ENCODE measurements at regions not wholly inside any gene's neighbourhood (a gene's known extent, or its start where the extent isn't known, plus 50 kb on each side); places are given as distances from the start of the nearest gene placed in this dataset.

DNA sequence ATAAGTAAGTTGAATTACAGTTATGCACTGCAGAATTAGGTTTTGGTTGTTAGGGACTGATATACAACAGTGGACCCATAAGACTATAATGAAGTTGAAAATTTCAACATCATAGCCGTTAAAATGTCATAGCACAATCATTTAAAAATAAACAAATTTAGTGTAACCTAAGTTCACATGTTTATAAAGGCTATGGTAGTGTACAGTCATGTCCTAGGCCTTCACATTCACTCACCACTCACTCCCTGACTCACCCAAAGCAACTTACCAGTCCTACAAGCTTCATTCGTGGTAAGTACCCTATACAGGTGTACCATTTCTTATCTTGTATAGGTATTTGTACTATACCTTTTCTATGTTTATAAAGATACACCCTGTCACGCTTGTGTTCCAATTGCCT is 113.7 kb downstream of the RAB11FIP2 start:
- Histone ChIP-seq H3K4me3 (no peak overlapping the region), H3K4me1 (no peaks in the 10 kb centered on the region), H3K36me3 (no peaks in the 10 kb centered on the region), H3K27ac (no peak overlapping the region), H3K27me3 (no peaks in the 10 kb centered on the region), H3K9me3 (no peaks in the 10 kb centered on the region)
- intact Hi-C loops (cut with DNase I; ENCODE audit: low total_unique reads) (no loop called here), in situ Hi-C loops (cut with MboI; ENCODE audit: low sequenced_read_pairs in 4 of 4) (no loop called here)
- TF ChIP-seq POLR2A (IDR thresholded peaks at IDR 0.05), result no peak
- TF ChIP-seq, protein P1, sequence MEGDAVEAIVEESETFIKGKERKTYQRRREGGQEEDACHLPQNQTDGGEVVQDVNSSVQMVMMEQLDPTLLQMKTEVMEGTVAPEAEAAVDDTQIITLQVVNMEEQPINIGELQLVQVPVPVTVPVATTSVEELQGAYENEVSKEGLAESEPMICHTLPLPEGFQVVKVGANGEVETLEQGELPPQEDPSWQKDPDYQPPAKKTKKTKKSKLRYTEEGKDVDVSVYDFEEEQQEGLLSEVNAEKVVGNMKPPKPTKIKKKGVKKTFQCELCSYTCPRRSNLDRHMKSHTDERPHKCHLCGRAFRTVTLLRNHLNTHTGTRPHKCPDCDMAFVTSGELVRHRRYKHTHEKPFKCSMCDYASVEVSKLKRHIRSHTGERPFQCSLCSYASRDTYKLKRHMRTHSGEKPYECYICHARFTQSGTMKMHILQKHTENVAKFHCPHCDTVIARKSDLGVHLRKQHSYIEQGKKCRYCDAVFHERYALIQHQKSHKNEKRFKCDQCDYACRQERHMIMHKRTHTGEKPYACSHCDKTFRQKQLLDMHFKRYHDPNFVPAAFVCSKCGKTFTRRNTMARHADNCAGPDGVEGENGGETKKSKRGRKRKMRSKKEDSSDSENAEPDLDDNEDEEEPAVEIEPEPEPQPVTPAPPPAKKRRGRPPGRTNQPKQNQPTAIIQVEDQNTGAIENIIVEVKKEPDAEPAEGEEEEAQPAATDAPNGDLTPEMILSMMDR (IDR thresholded peaks at IDR 0.05 in 4 of 5, conservative IDR thresholded peaks at IDR 0.05 in 1 of 5), result no peak
- no peak for DNase-seq
- ATAC-seq, result no peak

DNA sequence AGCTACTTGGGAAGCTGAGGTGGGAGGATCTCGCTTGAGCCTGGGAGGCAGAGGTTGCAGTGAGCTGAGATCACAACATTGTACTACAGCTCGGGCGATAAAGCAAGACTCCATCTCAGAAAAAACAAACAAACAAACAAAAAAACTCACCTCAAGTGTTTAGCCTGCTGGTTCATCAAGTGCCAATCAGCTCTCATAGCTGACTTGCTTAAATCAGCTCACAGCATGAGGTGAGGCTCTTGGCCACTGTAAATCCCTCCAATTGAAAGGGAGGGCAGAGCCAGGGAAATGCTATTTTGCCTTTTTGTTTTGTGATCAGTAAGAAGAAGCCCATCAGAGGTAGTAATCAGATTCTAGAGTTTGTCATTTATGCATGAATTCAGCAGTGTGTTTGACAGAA is 112.3 kb downstream of the RAB11FIP2 start:
- in situ Hi-C loops (cut with MboI; ENCODE audit: low sequenced_read_pairs in 4 of 4), result no loop called here
- DNase-seq, result no peak
- intact Hi-C loops (cut with DNase I; ENCODE audit: low total_unique reads), result no loop called here
- Histone ChIP-seq H3K4me1 (no peaks in the 10 kb centered on the region), H3K27ac (no peak overlapping the region), H3K27me3 (no peaks in the 10 kb centered on the region), H3K36me3 (no peaks in the 10 kb centered on the region), H3K4me3 (no peak overlapping the region), H3K9me3 (no peaks in the 10 kb centered on the region)
- TF ChIP-seq, protein P1 (IDR thresholded peaks at IDR 0.05 in 4 of 5, conservative IDR thresholded peaks at IDR 0.05 in 1 of 5), result no peak
- TF ChIP-seq POLR2A (IDR thresholded peaks at IDR 0.05), result no peak
- no peak for ATAC-seq

DNA sequence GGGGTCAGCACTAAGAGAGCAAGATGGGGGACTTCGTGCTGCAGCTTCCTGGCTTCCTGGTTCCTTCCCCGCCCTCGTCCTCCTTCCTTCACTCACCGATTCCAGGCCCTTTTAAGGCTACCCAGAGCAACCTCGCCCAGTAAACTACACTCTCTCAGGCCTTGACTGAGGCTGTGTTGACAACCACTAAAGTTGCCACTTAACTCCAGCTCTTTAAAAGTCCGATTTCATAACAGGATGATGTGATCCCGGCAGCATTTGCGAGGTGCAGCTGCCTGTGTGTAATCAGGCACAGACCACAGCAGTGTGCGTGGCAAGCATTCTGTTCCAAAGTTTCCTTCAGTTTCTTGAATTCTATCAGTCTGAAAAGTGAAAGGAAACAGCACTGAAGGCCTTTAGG is 110.6 kb downstream of the RAB11FIP2 start:
- peak overlapping the region in 3 of 4 donors; percentile 37 to 54 (median 44) for H3K27ac ChIP-seq
- in situ Hi-C loops (cut with MboI; ENCODE audit: low sequenced_read_pairs in 4 of 4), result no loop called here
- peak; percentile 60 to 66 for ATAC-seq

DNA sequence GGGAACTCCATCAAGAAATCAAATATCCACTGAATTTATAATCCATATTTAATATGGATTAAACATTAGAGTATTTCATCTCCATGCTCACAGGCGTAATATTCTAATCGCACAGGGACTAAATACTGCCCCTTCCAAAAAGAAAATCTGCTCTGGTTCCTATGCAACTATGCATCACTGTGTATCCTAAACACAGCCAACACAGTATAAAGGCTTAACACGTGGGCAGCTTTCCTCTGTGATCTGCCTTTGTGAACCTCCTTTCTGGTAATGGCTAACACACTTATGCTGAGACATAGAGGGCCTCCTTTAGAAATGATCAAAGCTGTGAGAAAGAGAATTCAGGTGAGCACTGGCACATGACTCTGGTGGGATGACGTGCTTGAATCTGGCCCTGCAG is 110.2 kb downstream of the RAB11FIP2 start:
- ATAC-seq, result no peak
- no peak for DNase-seq
- TF ChIP-seq POLR2A (IDR thresholded peaks at IDR 0.05), result no peak
- TF ChIP-seq, protein P1 (IDR thresholded peaks at IDR 0.05 in 4 of 5, conservative IDR thresholded peaks at IDR 0.05 in 1 of 5), result no peak
- Histone ChIP-seq H3K36me3 (no peaks in the 10 kb centered on the region), H3K27me3 (no peaks in the 10 kb centered on the region), H3K4me3 (no peak overlapping the region), H3K27ac (peak overlapping the region in 3 of 4 donors; percentile 37 to 54 (median 44)), H3K9me3 (no peaks in the 10 kb centered on the region), H3K4me1 (no peaks in the 10 kb centered on the region)
- in situ Hi-C loops (cut with MboI; ENCODE audit: low sequenced_read_pairs in 4 of 4), result no loop called here
- intact Hi-C loops (cut with DNase I; ENCODE audit: low total_unique reads), result no loop called here

More for the DNA sequence above, 110.6 kb downstream of the RAB11FIP2 start:
- Histone ChIP-seq H3K36me3 (no peaks in the 10 kb centered on the region), H3K4me3 (no peak overlapping the region), H3K4me1 (no peaks in the 10 kb centered on the region), H3K9me3 (no peaks in the 10 kb centered on the region), H3K27me3 (no peaks in the 10 kb centered on the region)
- DNase-seq, result peak in 1 of 2 donors; percentile 34
- TF ChIP-seq, protein P1 (IDR thresholded peaks at IDR 0.05 in 4 of 5, conservative IDR thresholded peaks at IDR 0.05 in 1 of 5), result no peak
- no peak for TF ChIP-seq POLR2A (IDR thresholded peaks at IDR 0.05)
- intact Hi-C loops (cut with DNase I; ENCODE audit: low total_unique reads), result no loop called here

DNA sequence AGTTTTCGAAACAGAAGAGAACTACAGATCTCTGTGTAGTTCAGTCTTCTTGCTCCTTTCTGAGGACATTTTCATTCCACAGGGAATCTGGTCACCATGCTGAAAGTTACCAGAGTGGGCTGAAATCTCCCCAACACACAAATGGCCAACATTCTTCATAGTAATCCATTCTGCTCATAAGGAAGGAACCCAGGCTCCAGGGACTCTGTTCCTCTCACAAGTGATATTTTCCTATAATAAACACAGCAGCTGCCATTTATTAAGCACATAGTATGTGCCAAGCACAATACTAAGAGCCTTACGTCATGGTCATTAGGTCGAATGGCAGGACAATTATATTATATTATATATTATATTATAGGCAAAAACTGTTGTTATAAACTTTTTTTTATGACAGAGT is 109.8 kb downstream of the RAB11FIP2 start:
- H3K27ac ChIP-seq, result peak overlapping the region in 2 of 4 donors; percentile 44 to 54
- no peak for DNase-seq
- H3K4me3 ChIP-seq, result no peak overlapping the region
- H3K36me3 ChIP-seq, result no peaks in the 10 kb centered on the region
- TF ChIP-seq, protein P1 (IDR thresholded peaks at IDR 0.05 in 4 of 5, conservative IDR thresholded peaks at IDR 0.05 in 1 of 5), result no peak
- TF ChIP-seq POLR2A (IDR thresholded peaks at IDR 0.05), result no peak
- no peaks in the 10 kb centered on the region for H3K27me3 ChIP-seq
- no peaks in the 10 kb centered on the region for H3K4me1 ChIP-seq
- no peak for ATAC-seq
- in situ Hi-C loops (cut with MboI; ENCODE audit: low sequenced_read_pairs in 4 of 4), result no loop called here
- H3K9me3 ChIP-seq, result no peaks in the 10 kb centered on the region
- intact Hi-C loops (cut with DNase I; ENCODE audit: low total_unique reads), result no loop called here

Measured in gastrocnemius medialis (tissue), 4 donors.